Loucy (cell line): ENCODE measurements at regions not wholly inside any gene's neighbourhood (a gene's known extent, or its start where the extent isn't known, plus 50 kb on each side); places are given as distances from the start of the nearest gene placed in this dataset.

Experiments used
- H2AFZ ChIP-seq: fragments of 200-600 bp; sonication (generic); 2 replicates; pipeline ENCODE4 v1.6.0; 2016; ENCODE audit warnings: antibody characterized with exemption, mild to moderate bottlenecking, low read length, moderate library complexity
- H3F3A ChIP-seq: fragments of 200-600 bp; 2 replicates; pipeline ENCODE4 v1.6.0; 2016; ENCODE audit warnings: antibody characterized with exemption, low read depth, mild to moderate bottlenecking
- H3K27me3 ChIP-seq: fragments of 200-600 bp; sonication (generic); 2 replicates; pipeline ENCODE4 v1.6.1; 2014; ENCODE audit warnings: low read length, mild to moderate bottlenecking; ENCODE audit not compliant: insufficient read depth, poor library complexity, severe bottlenecking
- H3K36me3 ChIP-seq: fragments of 200-600 bp; sonication (generic); 2 replicates; pipeline ENCODE4 v1.6.1; 2016; ENCODE audit warnings: low read length; ENCODE audit not compliant: insufficient read depth
- H3K4me1 ChIP-seq: fragments of 200-600 bp; sonication (generic); 2 replicates; pipeline ENCODE4 v1.5.1; 2014; ENCODE audit warnings: low read length, mild to moderate bottlenecking; ENCODE audit not compliant: insufficient read depth, poor library complexity, severe bottlenecking
- H3K4me2 ChIP-seq: fragments of 200-600 bp; sonication (generic); 2 replicates; pipeline ENCODE4 v1.6.0; 2014; ENCODE audit warnings: antibody characterized with exemption, low read length, low read depth, mild to moderate bottlenecking; ENCODE audit not compliant: poor library complexity, severe bottlenecking
- H3K4me3 ChIP-seq: fragments of 200-600 bp; sonication (generic); 2 replicates; pipeline ENCODE4 v1.5.1; 2014; ENCODE audit warnings: low read length, mild to moderate bottlenecking, mixed read lengths; ENCODE audit not compliant: poor library complexity, severe bottlenecking
- H3K79me2 ChIP-seq: fragments of 200-600 bp; sonication (generic); 2 replicates; pipeline ENCODE4 v1.6.1; 2014; ENCODE audit warnings: low read length; ENCODE audit not compliant: insufficient read depth
- H3K9ac ChIP-seq: fragments of 200-600 bp; sonication (generic); 2 replicates; pipeline ENCODE4 v1.6.0; 2014; ENCODE audit warnings: mild to moderate bottlenecking, low read depth, low read length, moderate library complexity; ENCODE audit not compliant: poor library complexity, severe bottlenecking
- H3K9me2 ChIP-seq: fragments of 200-600 bp; sonication (generic); replicated peaks from 2 replicates; pipeline ENCODE4 v1.6.1; 2016; ENCODE audit warnings: low read depth, low read length, mixed read lengths
- H3K9me3 ChIP-seq: fragments of 200-600 bp; sonication (generic); 2 replicates; pipeline ENCODE4 v1.6.1; 2014; ENCODE audit warnings: mild to moderate bottlenecking, antibody characterized with exemption, low read length, low read depth; ENCODE audit not compliant: insufficient read depth
- H4K20me1 ChIP-seq: fragments of 200-600 bp; sonication (generic); 2 replicates; pipeline ENCODE4 v1.6.0; 2014; ENCODE audit warnings: antibody characterized with exemption, low read length, mild to moderate bottlenecking; ENCODE audit not compliant: insufficient read depth, poor library complexity, severe bottlenecking
- EZH2phosphoT487 ChIP-seq: fragments of 200-600 bp; IDR thresholded peaks from 2 replicates; pipeline ENCODE4 v1.6.1; 2018; ENCODE audit warnings: antibody characterized with exemption, mild to moderate bottlenecking, moderate library complexity, borderline replicate concordance
- TF ChIP-seq, protein P1 (sequence below): fragments of 200-600 bp; sonication (generic); conservative IDR thresholded peaks from 2 replicates; pipeline ENCODE4 v1.5.1; 2014; ENCODE audit warnings: mild to moderate bottlenecking, antibody characterized with exemption, low read length

GRCh38 chr5:96147866-96148265, 186.2 kb upstream of the ELL2 start:
- Histone ChIP-seq H3K4me1 (peaks cover 6% of the 10 kb centered on the region), H3F3A (no peaks in the 10 kb centered on the region)

DNA sequence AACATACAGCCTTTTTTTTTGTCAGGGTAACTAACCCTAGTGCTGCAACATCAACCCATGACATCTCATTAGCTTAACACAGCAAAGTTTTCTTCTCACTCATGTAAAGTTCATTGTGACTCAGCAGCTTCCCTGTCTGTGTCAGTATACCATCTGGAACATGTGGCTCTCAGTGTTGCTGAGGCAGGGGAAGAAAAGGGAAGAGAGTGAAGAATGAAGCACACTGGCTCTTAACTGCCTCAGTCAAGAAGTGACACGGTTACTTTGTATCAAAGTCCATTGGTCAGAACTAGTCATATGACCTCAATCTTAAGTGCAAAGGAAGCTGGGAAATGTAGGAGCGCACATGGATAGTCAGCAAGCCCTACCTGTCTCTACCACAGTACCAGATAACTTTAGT, 185.0 kb upstream of the ELL2 start:
- H3K4me2 ChIP-seq, result no peak overlapping the region
- H2AFZ ChIP-seq, result peak overlapping the region; percentile 74

More at GRCh38 chr5:96147866-96148265, 186.2 kb upstream of the ELL2 start:
- Histone ChIP-seq H3K9ac (no peak overlapping the region), H3K79me2 (no peaks in the 10 kb centered on the region), H2AFZ (no peak overlapping the region), H3K4me2 (no peak overlapping the region), H3K9me2 (no peaks in the 10 kb centered on the region), H3K9me3 (no peaks in the 10 kb centered on the region), H3K4me3 (no peak overlapping the region), H3K36me3 (no peaks in the 10 kb centered on the region), H4K20me1 (no peaks in the 10 kb centered on the region), H3K27me3 (no peaks in the 10 kb centered on the region)
- TF ChIP-seq, protein P1, sequence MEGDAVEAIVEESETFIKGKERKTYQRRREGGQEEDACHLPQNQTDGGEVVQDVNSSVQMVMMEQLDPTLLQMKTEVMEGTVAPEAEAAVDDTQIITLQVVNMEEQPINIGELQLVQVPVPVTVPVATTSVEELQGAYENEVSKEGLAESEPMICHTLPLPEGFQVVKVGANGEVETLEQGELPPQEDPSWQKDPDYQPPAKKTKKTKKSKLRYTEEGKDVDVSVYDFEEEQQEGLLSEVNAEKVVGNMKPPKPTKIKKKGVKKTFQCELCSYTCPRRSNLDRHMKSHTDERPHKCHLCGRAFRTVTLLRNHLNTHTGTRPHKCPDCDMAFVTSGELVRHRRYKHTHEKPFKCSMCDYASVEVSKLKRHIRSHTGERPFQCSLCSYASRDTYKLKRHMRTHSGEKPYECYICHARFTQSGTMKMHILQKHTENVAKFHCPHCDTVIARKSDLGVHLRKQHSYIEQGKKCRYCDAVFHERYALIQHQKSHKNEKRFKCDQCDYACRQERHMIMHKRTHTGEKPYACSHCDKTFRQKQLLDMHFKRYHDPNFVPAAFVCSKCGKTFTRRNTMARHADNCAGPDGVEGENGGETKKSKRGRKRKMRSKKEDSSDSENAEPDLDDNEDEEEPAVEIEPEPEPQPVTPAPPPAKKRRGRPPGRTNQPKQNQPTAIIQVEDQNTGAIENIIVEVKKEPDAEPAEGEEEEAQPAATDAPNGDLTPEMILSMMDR, result no peak
- TF ChIP-seq EZH2phosphoT487, result no peak

DNA sequence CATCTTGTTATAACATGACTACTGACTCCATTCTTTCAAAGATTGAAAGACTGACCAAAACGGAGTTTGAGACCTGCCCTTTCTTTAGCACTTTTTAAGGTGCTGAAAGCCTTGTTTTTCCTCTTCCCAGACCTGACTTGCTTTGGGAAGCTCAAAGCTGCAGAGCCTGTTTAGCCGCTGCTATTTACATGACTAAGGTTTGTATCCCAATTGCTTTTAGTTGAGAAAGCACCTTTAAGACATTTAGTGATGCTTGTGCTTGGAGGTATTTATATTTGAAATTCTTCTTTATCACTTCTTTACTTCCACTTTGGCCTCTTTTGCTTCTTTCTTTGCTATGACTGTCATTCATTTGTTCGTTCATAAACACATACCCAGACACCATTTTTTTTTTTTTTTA, 182.6 kb upstream of the ELL2 start:
- Histone ChIP-seq H2AFZ (no peak overlapping the region), H3K9ac (no peak overlapping the region), H3K36me3 (no peaks in the 10 kb centered on the region), H3K9me3 (no peaks in the 10 kb centered on the region), H3K79me2 (no peaks in the 10 kb centered on the region), H3K4me3 (no peak overlapping the region), H3K9me2 (no peaks in the 10 kb centered on the region), H3F3A (no peaks in the 10 kb centered on the region), H4K20me1 (no peaks in the 10 kb centered on the region), H3K4me2 (no peak overlapping the region), H3K4me1 (no peaks in the 10 kb centered on the region), H3K27me3 (no peaks in the 10 kb centered on the region)
- TF ChIP-seq, protein P1, result no peak

More for the DNA sequence above, 185.0 kb upstream of the ELL2 start:
- no peaks in the 10 kb centered on the region for H3K9me3 ChIP-seq
- no peaks in the 10 kb centered on the region for H4K20me1 ChIP-seq
- no peak for TF ChIP-seq EZH2phosphoT487
- TF ChIP-seq, protein P1, result no peak
- no peaks in the 10 kb centered on the region for H3K27me3 ChIP-seq
- no peak overlapping the region for H3K9ac ChIP-seq
- no peak overlapping the region for H3K4me3 ChIP-seq
- no peaks in the 10 kb centered on the region for H3K9me2 ChIP-seq
- H3F3A ChIP-seq, result no peaks in the 10 kb centered on the region
- H3K4me1 ChIP-seq, result peaks cover 6% of the 10 kb centered on the region
- no peaks in the 10 kb centered on the region for H3K36me3 ChIP-seq
- no peaks in the 10 kb centered on the region for H3K79me2 ChIP-seq
